CD14-positive monocyte (primary cell): ENCODE measurements at regions not wholly inside any gene's neighbourhood (a gene's known extent, or its start where the extent isn't known, plus 50 kb on each side); places are given as distances from the start of the nearest gene placed in this dataset.

Experiments used
- DNase-seq, 3 donors: peaks; one replicate each; pipeline ENCODE4 v3.0.0-alpha.2; 2011 to 2022
- H2AFZ ChIP-seq: 2 replicates; pipeline ENCODE4 v1.6.0; 2012; ENCODE audit warnings: mild to moderate bottlenecking, low read depth, low read length, inconsistent platforms; ENCODE audit not compliant: insufficient read depth, poor library complexity, severe bottlenecking
- H3K27ac ChIP-seq, 2 donors: 1 replicate in 1 of 2; 2 replicates in 1 of 2; pipeline ENCODE4 v1.5.1; 2012 to 2013; ENCODE audit warnings: low read length in 2 of 2, control low read depth in 1 of 2, inconsistent platforms in 1 of 2, low read depth in 1 of 2, mild to moderate bottlenecking in 1 of 2
- H3K27me3 ChIP-seq, 2 donors: one replicate each; pipeline versions ENCODE4 v1.6.0 to v1.6.1; 2011 to 2013; ENCODE audit warnings: low read length in 2 of 2; ENCODE audit not compliant: control insufficient read depth in 2 of 2, insufficient read depth in 2 of 2
- H3K36me3 ChIP-seq, 2 donors: replicated peaks in 1 of 2; 1 replicate in 1 of 2; 2 replicates in 1 of 2; pipeline versions ENCODE4 v1.5.1 to v1.6.1; 2012 to 2013; ENCODE audit warnings: low read length in 2 of 2, control low read depth in 1 of 2, inconsistent platforms in 1 of 2, mild to moderate bottlenecking in 1 of 2; ENCODE audit not compliant: insufficient read depth in 2 of 2, control insufficient read depth in 1 of 2
- H3K4me1 ChIP-seq, 2 donors: 1 replicate in 1 of 2; 2 replicates in 1 of 2; pipeline versions ENCODE4 v1.5.1 to v1.6.1; 2012 to 2013; ENCODE audit warnings: low read length in 2 of 2, control low read depth in 1 of 2, inconsistent platforms in 1 of 2, mild to moderate bottlenecking in 1 of 2, moderate library complexity in 1 of 2; ENCODE audit not compliant: insufficient read depth in 2 of 2, control insufficient read depth in 1 of 2
- H3K4me2 ChIP-seq: replicated peaks from 2 replicates; pipeline ENCODE3; 2012; ENCODE audit warnings: low read length, moderate library complexity, mild to moderate bottlenecking; ENCODE audit not compliant: poor library complexity, severe bottlenecking; ENCODE audit errors: extremely low read depth
- H3K4me3 ChIP-seq, 3 experiments: fragments of 200-600 bp in 1 of 3; sonication (generic) in 1 of 3; replicated peaks in 1 of 3; 1 replicate in 2 of 3; 2 replicates in 1 of 3; pipeline ENCODE4 v1.5.1; 2011 to 2013; ENCODE audit warnings: low read length in 3 of 3, mild to moderate bottlenecking in 3 of 3, control low read depth in 2 of 3, low read depth in 2 of 3, inconsistent platforms in 1 of 3, moderate library complexity in 1 of 3
- H3K79me2 ChIP-seq: 2 replicates; pipeline ENCODE4 v1.6.0; 2012; ENCODE audit warnings: mild to moderate bottlenecking, control low read depth, inconsistent platforms, low read length, moderate library complexity; ENCODE audit not compliant: insufficient read depth
- H3K9ac ChIP-seq: 2 replicates; pipeline ENCODE4 v1.6.0; 2017; ENCODE audit warnings: low read length, mild to moderate bottlenecking; ENCODE audit not compliant: insufficient read depth, poor library complexity, severe bottlenecking
- H3K9me3 ChIP-seq, 2 donors: replicated peaks in 1 of 2; 1 replicate in 1 of 2; 2 replicates in 1 of 2; pipeline versions ENCODE4 v1.5.1 to v1.6.1; 2012 to 2013; ENCODE audit warnings: low read length in 2 of 2, control low read depth in 1 of 2; ENCODE audit not compliant: control insufficient read depth in 1 of 2, insufficient read depth in 1 of 2
- H4K20me1 ChIP-seq: 2 replicates; pipeline ENCODE4 v1.6.0; 2012; ENCODE audit warnings: mild to moderate bottlenecking, low read length, control low read depth, moderate library complexity; ENCODE audit not compliant: insufficient read depth
- H3K27ac Mint-ChIP-seq, 7 donors: one replicate each; pipeline ENCODE4 v1.8.0; 2020; ENCODE audit warnings: mild to moderate bottlenecking in 7 of 7, mixed read lengths in 7 of 7, moderate library complexity in 6 of 7, inconsistent platforms in 2 of 7
- H3K27me3 Mint-ChIP-seq, 3 donors: one replicate each; pipeline ENCODE4 v1.8.0; 2021 to 2022; ENCODE audit warnings: low read depth in 3 of 3, mild to moderate bottlenecking in 3 of 3, mixed read lengths in 3 of 3, moderate library complexity in 3 of 3, inconsistent platforms in 1 of 3
- H3K36me3 Mint-ChIP-seq, 2 donors: one replicate each; pipeline ENCODE4 v1.8.0; 2020; ENCODE audit warnings: mixed read lengths in 2 of 2, inconsistent platforms in 1 of 2, mild to moderate bottlenecking in 1 of 2
- H3K4me1 Mint-ChIP-seq: one replicate; pipeline ENCODE4 v1.8.0; 2020; ENCODE audit warnings: mild to moderate bottlenecking, mixed read lengths
- H3K4me3 Mint-ChIP-seq, 2 donors: one replicate each; pipeline ENCODE4 v1.8.0; 2020; ENCODE audit warnings: mild to moderate bottlenecking in 2 of 2, mixed read lengths in 2 of 2, moderate library complexity in 1 of 2
- H3K9me3 Mint-ChIP-seq, 7 donors: one replicate each; pipeline ENCODE4 v1.8.0; 2020 to 2022; ENCODE audit warnings: mixed read lengths in 7 of 7, mild to moderate bottlenecking in 6 of 7, moderate library complexity in 6 of 7, inconsistent platforms in 2 of 7
- CTCF ChIP-seq: fragments of 200-600 bp; IDR thresholded peaks from one replicate; pipeline ENCODE4 v1.8.0; 2022; ENCODE audit warnings: antibody characterized with exemption, mild to moderate bottlenecking
- WGBS: methylation state at CpG from one replicate; pipeline ENCODE4 v1.1.5; 2013; ENCODE audit warnings: missing lambda C conversion rate; ENCODE audit not compliant: insufficient coverage; 5-methylcytosine and 5-hydroxymethylcytosine counted together
- intact Hi-C, 2 donors: fragments of 100-400 bp; cut with micrococcal nuclease; formaldehyde crosslinking; loops; one replicate each; pipeline versions ENCODE4 v1.15.0 to v1.15.1; 2023

- no peaks in the 10 kb centered on the region for H3K9me3 ChIP-seq
- Mint-ChIP-seq H3K27ac (no peak overlapping the region), H3K9me3 (peaks cover 0 to 2% (median 0%) of the 10 kb centered on the region in 7 donors), H3K4me1 (no peaks in the 10 kb centered on the region), H3K4me3 (no peak overlapping the region), H3K36me3 (no peaks in the 10 kb centered on the region), H3K27me3 (peaks cover 0 to 2% (median 0%) of the 10 kb centered on the region in 3 donors)
- DNase-seq = no peak
- no peak overlapping the region for H3K27ac ChIP-seq
- no peak overlapping the region for H2AFZ ChIP-seq
- no peak overlapping the region for H3K4me2 ChIP-seq
- WGBS = no CpG with 5 or more reads among the region's 1 CpG
- H3K79me2 ChIP-seq = no peaks in the 10 kb centered on the region
- no peaks in the 10 kb centered on the region for H3K4me1 ChIP-seq
- no peaks in the 10 kb centered on the region for H4K20me1 ChIP-seq
- intact Hi-C loops = no loop called here
- H3K4me3 ChIP-seq = no peak overlapping the region
- H3K9ac ChIP-seq = no peak overlapping the region
- TF ChIP-seq CTCF = no peak
- H3K27me3 ChIP-seq = no peaks in the 10 kb centered on the region
- H3K36me3 ChIP-seq = no peaks in the 10 kb centered on the region
These were observed 148.9 kb upstream of the CDK1 start for GRCh38 chr10:60629332-60629731.

DNA sequence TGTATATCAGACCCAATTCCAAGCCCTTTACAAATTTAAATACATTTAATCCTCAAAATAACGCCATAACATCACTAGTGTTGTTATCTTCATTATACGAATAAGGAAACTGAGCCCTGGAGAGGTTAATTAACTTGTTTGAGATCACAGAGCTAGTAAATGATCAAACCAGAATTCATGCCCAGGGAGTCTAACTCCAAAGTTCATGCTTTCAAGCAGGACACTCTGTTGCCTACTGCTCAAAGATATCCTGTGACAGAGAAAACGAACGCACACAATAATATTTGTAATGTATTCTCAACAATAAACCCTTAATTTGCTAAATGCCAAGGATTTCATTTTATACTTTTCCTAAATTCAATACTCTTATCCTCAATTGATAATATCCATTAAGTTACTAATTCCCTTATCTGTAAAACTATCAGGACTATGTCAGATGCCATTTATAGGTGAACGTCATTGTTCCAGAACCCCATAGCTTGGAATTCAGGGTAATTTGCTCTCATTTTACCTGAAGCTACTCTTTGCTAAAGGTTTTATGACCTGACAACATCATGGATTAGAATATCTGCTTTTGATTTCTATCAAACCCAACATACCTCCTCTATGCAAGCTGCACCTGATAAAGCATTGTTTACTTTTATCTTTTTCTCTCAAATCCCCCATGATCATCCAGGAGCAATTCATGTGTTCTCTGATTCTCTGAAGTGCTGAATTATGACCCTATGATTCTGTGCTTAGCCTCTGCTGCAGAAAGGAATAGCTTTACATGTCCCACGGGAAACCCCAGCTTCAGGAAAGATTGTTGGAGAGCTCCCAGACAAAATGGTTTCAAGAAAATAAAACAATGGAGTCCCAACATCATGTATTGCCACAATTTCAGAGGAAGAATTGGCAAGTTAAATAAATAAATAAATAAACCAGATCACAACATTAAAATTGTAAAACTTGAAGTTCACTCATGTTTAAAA, 150.2 kb upstream of the CDK1 start:
- Histone ChIP-seq H2AFZ (no peak overlapping the region), H3K4me2 (no peak overlapping the region), H3K4me1 (no peaks in the 10 kb centered on the region), H3K79me2 (no peaks in the 10 kb centered on the region), H3K9ac (no peak overlapping the region), H3K27ac (no peak overlapping the region), H4K20me1 (no peaks in the 10 kb centered on the region), H3K27me3 (no peaks in the 10 kb centered on the region), H3K9me3 (no peaks in the 10 kb centered on the region), H3K36me3 (no peaks in the 10 kb centered on the region), H3K4me3 (no peak overlapping the region)
- WGBS = 100% methylated on average over 1 of the region's 6 CpGs
- H3K27ac Mint-ChIP-seq = no peak overlapping the region
- H3K9me3 Mint-ChIP-seq = peaks cover 0 to 2% (median 0%) of the 10 kb centered on the region in 7 donors
- intact Hi-C loops = no loop called here
- TF ChIP-seq CTCF = no peak
- no peak for DNase-seq
- H3K27me3 Mint-ChIP-seq = peaks cover 0 to 2% (median 0%) of the 10 kb centered on the region in 3 donors
- no peaks in the 10 kb centered on the region for H3K36me3 Mint-ChIP-seq
- H3K4me3 Mint-ChIP-seq = no peak overlapping the region
- H3K4me1 Mint-ChIP-seq = no peaks in the 10 kb centered on the region
